NCI-H2196 treated with DMSO at 0.1 percent for 48 hours (cell line): ENCODE measurements at regions not wholly inside any gene's neighbourhood (a gene's known extent, or its start where the extent isn't known, plus 50 kb on each side); places are given as distances from the start of the nearest gene placed in this dataset.
"Not testable (repeated sequence)": the region's sequence is repeated elsewhere in the genome, so short reads cannot be mapped to it uniquely, and the experiment has no call there.

Source experiments
- DNase-seq: peaks from one replicate; lab custom pipeline; 2025; ENCODE audit not compliant: unreplicated experiment; lab: John Stamatoyannopoulos, UW

- DNase-seq, result no peak
These were observed 922.5 kb upstream of the MAN1A1 start for GRCh38 chr6:120272038-120272437.

GRCh38 chr6:120268256-120268655, 918.7 kb upstream of the MAN1A1 start:
- DNase-seq, result not testable (repeated sequence)

GRCh38 chr6:120262354-120262753, 912.8 kb upstream of the MAN1A1 start:
- DNase-seq, result no peak

- DNase-seq, result no peak
These were observed 911.1 kb upstream of the MAN1A1 start for GRCh38 chr6:120260636-120261035.

GRCh38 chr6:120254651-120255050, 905.1 kb upstream of the MAN1A1 start:
- no peak for DNase-seq

- no peak for DNase-seq
These were observed 898.9 kb upstream of the MAN1A1 start for GRCh38 chr6:120248451-120248850.

- DNase-seq, result no peak
These were observed 887.7 kb upstream of the MAN1A1 start for GRCh38 chr6:120237221-120237620.

GRCh38 chr6:120230008-120230407, 880.4 kb upstream of the MAN1A1 start:
- DNase-seq, result no peak

GRCh38 chr6:120228297-120228696, 878.7 kb upstream of the MAN1A1 start:
- no peak for DNase-seq

GRCh38 chr6:120219339-120219738, 869.8 kb upstream of the MAN1A1 start:
- no peak for DNase-seq

- DNase-seq, result no peak
These were observed 864.5 kb upstream of the MAN1A1 start for GRCh38 chr6:120214088-120214499.

- DNase-seq, result no peak
These were observed 862.6 kb upstream of the MAN1A1 start for GRCh38 chr6:120211955-120212792.

GRCh38 chr6:120202878-120203277, 853.3 kb upstream of the MAN1A1 start:
- no peak for DNase-seq

- no peak for DNase-seq
These were observed 851.3 kb upstream of the MAN1A1 start for GRCh38 chr6:120200853-120201252.

- no peak for DNase-seq
These were observed 848.5 kb upstream of the MAN1A1 start for GRCh38 chr6:120198033-120198432.

GRCh38 chr6:120186080-120186479, 836.5 kb upstream of the MAN1A1 start:
- DNase-seq, result no peak

GRCh38 chr6:120173250-120173649, 823.7 kb upstream of the MAN1A1 start:
- no peak for DNase-seq

GRCh38 chr6:120164531-120164930, 815.0 kb upstream of the MAN1A1 start:
- no peak for DNase-seq

GRCh38 chr6:120157873-120158272, 808.3 kb upstream of the MAN1A1 start:
- DNase-seq, result no peak

GRCh38 chr6:120147071-120147871, 797.7 kb upstream of the MAN1A1 start:
- DNase-seq, result no peak

GRCh38 chr6:120141601-120142000, 792.0 kb upstream of the MAN1A1 start:
- DNase-seq, result no peak

GRCh38 chr6:120137492-120137891, 787.9 kb upstream of the MAN1A1 start:
- DNase-seq, result no peak
